Fibroblast of pulmonary artery (primary cell): ENCODE measurements at regions not wholly inside any gene's neighbourhood (a gene's known extent, or its start where the extent isn't known, plus 50 kb on each side); places are given as distances from the start of the nearest gene placed in this dataset.

ENCODE experiments used
- DNase-seq: peaks from one replicate; pipeline ENCODE4 v3.0.0-alpha.2; 2010; ENCODE audit warnings: low read depth
- H3K4me3 ChIP-seq: replicated peaks from 2 replicates; pipeline ENCODE4 v1.5.1; 2011; ENCODE audit warnings: low read depth, mild to moderate bottlenecking, control low read depth, low read length, moderate library complexity
- CTCF ChIP-seq: IDR thresholded peaks from 2 replicates; pipeline ENCODE4 v1.5.1; 2011; ENCODE audit warnings: mild to moderate bottlenecking, control low read depth, low read length, inconsistent platforms; ENCODE audit errors: missing control alignments

- H3K4me3 ChIP-seq, result no peak overlapping the region
- DNase-seq, result no peak
- no peak for TF ChIP-seq CTCF
These were observed 391.8 kb downstream of the BMP4 start for GRCh38 chr14:53564870-53565269.

GRCh38 chr14:53563628-53564027, 393.0 kb downstream of the BMP4 start:
- no peak overlapping the region for H3K4me3 ChIP-seq
- no peak for DNase-seq
- no peak for TF ChIP-seq CTCF

- no peak overlapping the region for H3K4me3 ChIP-seq
- no peak for TF ChIP-seq CTCF
- no peak for DNase-seq
These were observed 400.1 kb upstream of the DDHD1 start for GRCh38 chr14:53553221-53553620.

- no peak for DNase-seq
- no peak for TF ChIP-seq CTCF
- H3K4me3 ChIP-seq, result no peak overlapping the region
These were observed 398.7 kb upstream of the DDHD1 start for GRCh38 chr14:53551862-53552261.

GRCh38 chr14:53550776-53551175, 397.7 kb upstream of the DDHD1 start:
- no peak for TF ChIP-seq CTCF
- no peak overlapping the region for H3K4me3 ChIP-seq
- DNase-seq, result no peak

GRCh38 chr14:53549956-53550355, 396.8 kb upstream of the DDHD1 start:
- no peak overlapping the region for H3K4me3 ChIP-seq
- no peak for DNase-seq
- no peak for TF ChIP-seq CTCF

GRCh38 chr14:53547593-53547992, 394.5 kb upstream of the DDHD1 start:
- no peak for DNase-seq
- H3K4me3 ChIP-seq, result no peak overlapping the region
- TF ChIP-seq CTCF, result no peak
